ENCODE measurements at regions not wholly inside any gene's neighbourhood (a gene's known extent, or its start where the extent isn't known, plus 50 kb on each side); places are given as distances from the start of the nearest gene placed in this dataset.

- no peak for DNase-seq
- Histone ChIP-seq H3K9me3 (no peaks in the 10 kb centered on the region), H3K4me3 (ENCODE audit: low read depth, low read length) (no peak overlapping the region), H3K36me3 (ENCODE audit: control insufficient read depth, insufficient read depth, low read length) (no peaks in the 10 kb centered on the region), H3K27me3 (replicated peaks; ENCODE audit: control insufficient read depth, insufficient read depth, low read length) (no peaks in the 10 kb centered on the region), H3K4me1 (peaks cover 7% of the 10 kb centered on the region; the same call in 1 of the 2 replicates)
- BruUV-seq (replicated peaks): no TSS peak
- peaks cover 6% of the 10 kb centered on the region for H3K27me3 Mint-ChIP-seq (ENCODE audit: insufficient read depth, unreplicated experiment)
- TF ChIP-seq, protein P1, sequence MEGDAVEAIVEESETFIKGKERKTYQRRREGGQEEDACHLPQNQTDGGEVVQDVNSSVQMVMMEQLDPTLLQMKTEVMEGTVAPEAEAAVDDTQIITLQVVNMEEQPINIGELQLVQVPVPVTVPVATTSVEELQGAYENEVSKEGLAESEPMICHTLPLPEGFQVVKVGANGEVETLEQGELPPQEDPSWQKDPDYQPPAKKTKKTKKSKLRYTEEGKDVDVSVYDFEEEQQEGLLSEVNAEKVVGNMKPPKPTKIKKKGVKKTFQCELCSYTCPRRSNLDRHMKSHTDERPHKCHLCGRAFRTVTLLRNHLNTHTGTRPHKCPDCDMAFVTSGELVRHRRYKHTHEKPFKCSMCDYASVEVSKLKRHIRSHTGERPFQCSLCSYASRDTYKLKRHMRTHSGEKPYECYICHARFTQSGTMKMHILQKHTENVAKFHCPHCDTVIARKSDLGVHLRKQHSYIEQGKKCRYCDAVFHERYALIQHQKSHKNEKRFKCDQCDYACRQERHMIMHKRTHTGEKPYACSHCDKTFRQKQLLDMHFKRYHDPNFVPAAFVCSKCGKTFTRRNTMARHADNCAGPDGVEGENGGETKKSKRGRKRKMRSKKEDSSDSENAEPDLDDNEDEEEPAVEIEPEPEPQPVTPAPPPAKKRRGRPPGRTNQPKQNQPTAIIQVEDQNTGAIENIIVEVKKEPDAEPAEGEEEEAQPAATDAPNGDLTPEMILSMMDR (IDR thresholded peaks at IDR 0.05; ENCODE audit: insufficient read depth in 1 of 2, low read depth in 1 of 2, low read length in 1 of 2, severe bottlenecking in 1 of 2, unreplicated experiment in 1 of 2): no peak
- no peaks in the 10 kb centered on the region for H3K4me1 Mint-ChIP-seq (ENCODE audit: low read depth, unreplicated experiment)
- H3K4me3 Mint-ChIP-seq (ENCODE audit: unreplicated experiment): no peak overlapping the region
- POLR2A ChIA-PET: no interaction called here
- H3K27ac Mint-ChIP-seq (ENCODE audit: unreplicated experiment): no peak overlapping the region
- CTCF ChIA-PET: no interaction called here
- intact Hi-C loops (cut with micrococcal nuclease; ENCODE audit: unreplicated experiment): no loop called here
- H3K36me3 Mint-ChIP-seq (ENCODE audit: insufficient read depth, unreplicated experiment): no peaks in the 10 kb centered on the region
- H3K9me3 Mint-ChIP-seq (ENCODE audit: unreplicated experiment): no peaks in the 10 kb centered on the region
Observed at GRCh38 chr6:92114797-92115196, 1304.6 kb downstream of the EPHA7 start.

DNA sequence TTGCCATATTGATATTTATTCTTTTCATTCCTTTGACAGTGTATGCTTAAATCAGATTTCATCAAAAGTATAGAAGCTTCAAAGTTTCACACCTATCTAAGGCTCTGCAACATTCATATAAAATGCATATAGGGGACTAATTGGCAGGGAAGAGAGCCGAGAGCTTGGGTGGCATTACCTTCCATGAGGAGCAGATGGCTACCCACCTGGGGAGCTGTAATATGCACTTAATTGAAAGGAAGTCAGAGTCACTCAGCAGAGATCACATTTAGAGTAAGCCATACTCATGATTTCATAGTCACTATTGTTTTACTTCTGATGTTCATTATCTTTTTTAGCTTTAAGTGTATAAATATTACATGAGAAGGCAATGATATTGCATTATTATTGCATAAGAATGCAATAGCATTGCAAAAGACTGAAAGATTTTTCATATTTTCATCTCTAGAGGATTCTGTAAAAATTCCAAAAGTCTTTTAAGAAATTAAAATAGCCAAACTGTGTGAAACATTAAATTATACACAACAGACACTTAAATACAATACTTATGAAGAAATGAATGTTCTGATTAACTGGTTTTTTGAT is 1305.2 kb downstream of the EPHA7 start:
- TF ChIP-seq, protein P1 (IDR thresholded peaks at IDR 0.05; ENCODE audit: insufficient read depth in 1 of 2, low read depth in 1 of 2, low read length in 1 of 2, severe bottlenecking in 1 of 2, unreplicated experiment in 1 of 2): no peak
- H3K27me3 Mint-ChIP-seq (ENCODE audit: insufficient read depth, unreplicated experiment): peaks cover 6% of the 10 kb centered on the region
- intact Hi-C loops (cut with micrococcal nuclease; ENCODE audit: unreplicated experiment): no loop called here
- CTCF ChIA-PET: no interaction called here
- no peak overlapping the region for H3K4me3 Mint-ChIP-seq (ENCODE audit: unreplicated experiment)
- no peak overlapping the region for H3K27ac Mint-ChIP-seq (ENCODE audit: unreplicated experiment)
- no peaks in the 10 kb centered on the region for H3K36me3 Mint-ChIP-seq (ENCODE audit: insufficient read depth, unreplicated experiment)
- Histone ChIP-seq H3K4me1 (peaks cover 7% of the 10 kb centered on the region; the same call in 1 of the 2 replicates), H3K9me3 (no peaks in the 10 kb centered on the region), H3K36me3 (ENCODE audit: control insufficient read depth, insufficient read depth, low read length) (no peaks in the 10 kb centered on the region), H3K27me3 (replicated peaks; ENCODE audit: control insufficient read depth, insufficient read depth, low read length) (no peaks in the 10 kb centered on the region), H3K4me3 (ENCODE audit: low read depth, low read length) (no peak overlapping the region)
- DNase-seq: no peak
- H3K9me3 Mint-ChIP-seq (ENCODE audit: unreplicated experiment): no peaks in the 10 kb centered on the region
- H3K4me1 Mint-ChIP-seq (ENCODE audit: low read depth, unreplicated experiment): no peaks in the 10 kb centered on the region
- POLR2A ChIA-PET: no interaction called here
- BruUV-seq (replicated peaks): no TSS peak

DNA sequence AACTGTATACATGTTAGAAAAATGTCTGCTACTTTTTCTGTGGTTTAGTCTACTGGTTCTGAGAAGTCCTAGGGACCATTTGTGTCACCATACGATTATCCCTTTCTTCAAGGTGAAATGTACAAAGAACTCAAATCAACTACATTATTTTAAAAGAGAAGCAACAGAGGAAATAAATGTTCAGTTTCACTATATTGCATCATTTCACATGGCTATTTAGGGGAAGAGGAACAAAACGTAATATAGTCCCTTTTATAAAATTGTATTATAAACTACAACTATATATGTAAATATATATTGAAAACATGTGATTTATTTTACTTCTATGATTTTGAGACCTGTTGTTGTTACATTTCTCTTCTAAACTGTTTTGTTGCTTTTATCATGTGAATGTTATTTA is 1308.0 kb downstream of the EPHA7 start:
- no peaks in the 10 kb centered on the region for H3K9me3 Mint-ChIP-seq (ENCODE audit: unreplicated experiment)
- BruUV-seq (replicated peaks): no TSS peak
- H3K27ac Mint-ChIP-seq (ENCODE audit: unreplicated experiment): no peak overlapping the region
- Histone ChIP-seq H3K27me3 (replicated peaks; ENCODE audit: control insufficient read depth, insufficient read depth, low read length) (no peaks in the 10 kb centered on the region), H3K4me3 (ENCODE audit: low read depth, low read length) (no peak overlapping the region), H3K9me3 (no peaks in the 10 kb centered on the region), H3K36me3 (ENCODE audit: control insufficient read depth, insufficient read depth, low read length) (no peaks in the 10 kb centered on the region), H3K4me1 (peaks cover 7% of the 10 kb centered on the region; the same call in 1 of the 2 replicates)
- POLR2A ChIA-PET: no interaction called here
- TF ChIP-seq, protein P1 (IDR thresholded peaks at IDR 0.05; ENCODE audit: insufficient read depth in 1 of 2, low read depth in 1 of 2, low read length in 1 of 2, severe bottlenecking in 1 of 2, unreplicated experiment in 1 of 2): no peak
- no peak for DNase-seq
- H3K4me3 Mint-ChIP-seq (ENCODE audit: unreplicated experiment): no peak overlapping the region
- intact Hi-C loops (cut with micrococcal nuclease; ENCODE audit: unreplicated experiment): no loop called here
- H3K27me3 Mint-ChIP-seq (ENCODE audit: insufficient read depth, unreplicated experiment): peaks cover 4% of the 10 kb centered on the region
- no peaks in the 10 kb centered on the region for H3K4me1 Mint-ChIP-seq (ENCODE audit: low read depth, unreplicated experiment)
- no peaks in the 10 kb centered on the region for H3K36me3 Mint-ChIP-seq (ENCODE audit: insufficient read depth, unreplicated experiment)
- CTCF ChIA-PET: no interaction called here

Measured in Caco-2 (cell line).